ENCODE measurements at regions not wholly inside any gene's neighbourhood (a gene's known extent, or its start where the extent isn't known, plus 50 kb on each side); places are given as distances from the start of the nearest gene placed in this dataset.

- no peak for TF ChIP-seq GATA3 (IDR thresholded peaks at IDR 0.05; ENCODE audit: low read depth, low read length)
- TF ChIP-seq GATA2 (IDR thresholded peaks at IDR 0.05; ENCODE audit: low read depth, low read length), result no peak
Measured at GRCh38 chr15:58297639-58298038, 134.2 kb upstream of the LIPC start.

- TF ChIP-seq GATA3 (IDR thresholded peaks at IDR 0.05; ENCODE audit: low read depth, low read length) (no peak), GATA2 (IDR thresholded peaks at IDR 0.05; ENCODE audit: low read depth, low read length) (no peak)
Measured at GRCh38 chr15:58298879-58299850, 132.6 kb upstream of the LIPC start.

- TF ChIP-seq GATA3 (IDR thresholded peaks at IDR 0.05; ENCODE audit: low read depth, low read length) (no peak), GATA2 (IDR thresholded peaks at IDR 0.05; ENCODE audit: low read depth, low read length) (no peak)
Measured at GRCh38 chr15:58302832-58303231, 129.0 kb upstream of the LIPC start.

GRCh38 chr15:58303236-58303635 lies 128.6 kb upstream of the LIPC start:
- TF ChIP-seq GATA2 (IDR thresholded peaks at IDR 0.05; ENCODE audit: low read depth, low read length) (no peak), GATA3 (IDR thresholded peaks at IDR 0.05; ENCODE audit: low read depth, low read length) (no peak)

- 0 out of 2 replicates have a peak, but pooled peaks have one; percentile 16 for TF ChIP-seq GATA3 (IDR thresholded peaks at IDR 0.05; ENCODE audit: low read depth, low read length)
- no peak for TF ChIP-seq GATA2 (IDR thresholded peaks at IDR 0.05; ENCODE audit: low read depth, low read length)
Measured at GRCh38 chr15:58306591-58307312, 125.0 kb upstream of the LIPC start.

- TF ChIP-seq GATA3 (IDR thresholded peaks at IDR 0.05; ENCODE audit: low read depth, low read length) (no peak), GATA2 (IDR thresholded peaks at IDR 0.05; ENCODE audit: low read depth, low read length) (no peak)
Measured at GRCh38 chr15:58307313-58307961, 124.4 kb upstream of the LIPC start.

- TF ChIP-seq GATA3 (IDR thresholded peaks at IDR 0.05; ENCODE audit: low read depth, low read length) (no peak), GATA2 (IDR thresholded peaks at IDR 0.05; ENCODE audit: low read depth, low read length) (no peak)
Measured at GRCh38 chr15:58308742-58309355, 122.9 kb upstream of the LIPC start.

GRCh38 chr15:58309963-58310928 lies 121.5 kb upstream of the LIPC start:
- TF ChIP-seq GATA2 (IDR thresholded peaks at IDR 0.05; ENCODE audit: low read depth, low read length), result no peak

- no peak for TF ChIP-seq GATA3 (IDR thresholded peaks at IDR 0.05; ENCODE audit: low read depth, low read length)
- no peak for TF ChIP-seq GATA2 (IDR thresholded peaks at IDR 0.05; ENCODE audit: low read depth, low read length)
Measured at GRCh38 chr15:58311556-58311955, 120.2 kb upstream of the LIPC start.

GRCh38 chr15:58312031-58312430 lies 119.8 kb upstream of the LIPC start:
- TF ChIP-seq GATA3 (IDR thresholded peaks at IDR 0.05; ENCODE audit: low read depth, low read length) (no peak), GATA2 (IDR thresholded peaks at IDR 0.05; ENCODE audit: low read depth, low read length) (no peak)

- TF ChIP-seq GATA2 (IDR thresholded peaks at IDR 0.05; ENCODE audit: low read depth, low read length), result no peak
- TF ChIP-seq GATA3 (IDR thresholded peaks at IDR 0.05; ENCODE audit: low read depth, low read length), result no peak
Measured at GRCh38 chr15:58313304-58313703, 118.5 kb upstream of the LIPC start.

GRCh38 chr15:58313810-58314592 lies 117.8 kb upstream of the LIPC start:
- TF ChIP-seq GATA2 (IDR thresholded peaks at IDR 0.05; ENCODE audit: low read depth, low read length) (no peak), GATA3 (IDR thresholded peaks at IDR 0.05; ENCODE audit: low read depth, low read length) (no peak)
